GM12878 (cell line): ENCODE measurements at regions not wholly inside any gene's neighbourhood (a gene's known extent, or its start where the extent isn't known, plus 50 kb on each side); places are given as distances from the start of the nearest gene placed in this dataset.

Experiments used
- ATAC-seq: fragments of 200-7000 bp; cut with Tn5 transposase; 3 replicates; pipeline ENCODE4 v1.9.1; 2020; ENCODE audit warnings: mild to moderate bottlenecking, moderate library complexity
- BruUV-seq: library from RNA; stranded (reverse); fragments of 400-500 nt; replicated peaks from 2 replicates; lab custom pipeline; 2021; lab: Mats Ljungman, UMichigan
- CTCF ChIA-PET: fragments of 300-600 bp; sonication (Branson Sonifier 250); formaldehyde crosslinking; extraction: SDS; loops from one replicate; lab custom pipeline; 2021; ENCODE audit warnings: inconsistent platforms; lab: Yijun Ruan, JAX
- POLR2A ChIA-PET: fragments of 350-600 bp; formaldehyde crosslinking; extraction: SDS; loops from one replicate; lab custom pipeline; 2021; ENCODE audit warnings: inconsistent platforms; lab: Charles Lee
- RAD21 ChIA-PET: fragments of 300-600 bp; sonication (Branson Sonifier 250); formaldehyde crosslinking; loops from one replicate; lab custom pipeline; 2023; ENCODE audit warnings: antibody characterized with exemption; ENCODE audit not compliant: unreplicated experiment; lab: Charles Lee
- SMC1A ChIA-PET: fragments of 300-600 bp; sonication (Branson Sonifier 250); formaldehyde crosslinking; loops from one replicate; lab custom pipeline; 2023; ENCODE audit not compliant: unreplicated experiment, uncharacterized antibody; lab: Charles Lee
- DNase-seq: peaks from one replicate; pipeline ENCODE4 v3.0.0-alpha.2; 2011; ENCODE audit warnings: low read depth, low spot score
- FAIRE-seq: peaks from 3 replicates; lab custom pipeline; 2011; peaks lifted over from hg19 to GRCh38; lab: Jason Lieb, UNC
- H2AFZ ChIP-seq: 2 replicates; pipeline ENCODE4 v1.6.0; 2011; ENCODE audit warnings: low read depth, low read length, control low read depth; ENCODE audit not compliant: control insufficient read depth
- H3K27ac ChIP-seq: 2 replicates; pipeline ENCODE4 v1.5.1; 2011; ENCODE audit warnings: control low read depth; ENCODE audit not compliant: control insufficient read depth, insufficient read depth
- H3K27me3 ChIP-seq, 2 experiments: replicated peaks in 1 of 2; 2 replicates each; pipeline versions ENCODE4 v1.6.0 to v1.6.1; 2011; ENCODE audit warnings: low read length in 1 of 2; ENCODE audit not compliant: control insufficient read depth in 2 of 2, insufficient read depth in 2 of 2
- H3K36me3 ChIP-seq, 2 experiments: 2 replicates each; pipeline ENCODE4 v1.5.1; 2011; ENCODE audit warnings: low read length in 1 of 2; ENCODE audit not compliant: control insufficient read depth in 2 of 2, insufficient read depth in 2 of 2
- H3K4me1 ChIP-seq: 2 replicates; pipeline ENCODE4 v1.6.1; 2011; ENCODE audit warnings: mild to moderate bottlenecking, low read length, moderate library complexity, mixed read lengths; ENCODE audit not compliant: control insufficient read depth, insufficient read depth
- H3K4me2 ChIP-seq: 2 replicates; pipeline ENCODE4 v1.6.0; 2011; ENCODE audit warnings: control low read depth; ENCODE audit not compliant: control insufficient read depth, insufficient read depth
- H3K4me3 ChIP-seq: fragments of 200-600 bp; sonication (generic); 2 replicates; pipeline ENCODE4 v1.5.1; 2016
- H3K79me2 ChIP-seq: 2 replicates; pipeline ENCODE4 v1.6.0; 2011; ENCODE audit warnings: low read length; ENCODE audit not compliant: control insufficient read depth, insufficient read depth
- H3K9ac ChIP-seq: 2 replicates; pipeline ENCODE4 v1.8.0; 2011; ENCODE audit warnings: low read length, control low read depth, mixed read lengths; ENCODE audit not compliant: control insufficient read depth, insufficient read depth
- H3K9me3 ChIP-seq: replicated peaks from 3 replicates; pipeline ENCODE4 v1.5.1; 2011; ENCODE audit warnings: mild to moderate bottlenecking, low read length; ENCODE audit not compliant: control insufficient read depth, insufficient read depth
- H4K20me1 ChIP-seq: 2 replicates; pipeline ENCODE4 v1.6.0; 2011; ENCODE audit not compliant: control insufficient read depth, insufficient read depth
- BMI1 ChIP-seq: fragments of 450-650 bp; IDR thresholded peaks from 2 replicates; pipeline ENCODE4 v1.6.1; 2016; ENCODE audit warnings: mild to moderate bottlenecking, moderate library complexity, borderline replicate concordance
- GATAD2B ChIP-seq: fragments of 450-650 bp; conservative IDR thresholded peaks from 2 replicates; pipeline ENCODE4 v1.6.1; 2017; ENCODE audit warnings: low read depth, mild to moderate bottlenecking, moderate library complexity
- MTA2 ChIP-seq: fragments of 450-650 bp; IDR thresholded peaks from 2 replicates; pipeline ENCODE4 v1.6.1; 2016; ENCODE audit warnings: low read depth, mild to moderate bottlenecking, moderate library complexity
- MTA3 ChIP-seq: IDR thresholded peaks from 2 replicates; pipeline ENCODE4 v1.6.1; 2012; ENCODE audit warnings: low read length, inconsistent platforms, borderline replicate concordance
- POLR2A ChIP-seq: IDR thresholded peaks from 2 replicates; pipeline ENCODE4 v1.6.1; 2011; ENCODE audit warnings: low read depth, mild to moderate bottlenecking, low read length
- POU2F2 ChIP-seq: IDR thresholded peaks from 3 replicates; pipeline ENCODE4 v1.6.1; 2011; ENCODE audit warnings: low read depth, mild to moderate bottlenecking, low read length, borderline replicate concordance
- PRDM15 ChIP-seq: fragments of 450-650 bp; formaldehyde crosslinking; IDR thresholded peaks from 2 replicates; pipeline ENCODE4 v1.4.0; 2020; ENCODE audit warnings: mild to moderate bottlenecking, moderate library complexity
- RAD21 ChIP-seq: IDR thresholded peaks from 2 replicates; pipeline ENCODE4 v1.6.1; 2011; ENCODE audit warnings: mild to moderate bottlenecking, low read depth, low read length, moderate library complexity; ENCODE audit not compliant: insufficient read depth
- RAD51 ChIP-seq: fragments of 450-650 bp; IDR thresholded peaks from 2 replicates; pipeline ENCODE4 v1.6.1; 2016; ENCODE audit warnings: moderate library complexity, mild to moderate bottlenecking, inconsistent platforms
- TCF3 ChIP-seq: IDR thresholded peaks from 2 replicates; pipeline ENCODE4 v1.6.1; 2012; ENCODE audit warnings: low read depth, mild to moderate bottlenecking, low read length, borderline replicate concordance; ENCODE audit not compliant: insufficient read depth
- ZBTB4 ChIP-seq: fragments of 450-650 bp; formaldehyde crosslinking; IDR thresholded peaks from 2 replicates; pipeline ENCODE4 v1.4.0; 2022; ENCODE audit warnings: mild to moderate bottlenecking, moderate library complexity
- ZZZ3 ChIP-seq: IDR thresholded peaks from 2 replicates; pipeline ENCODE4 v1.6.1; 2011; ENCODE audit warnings: low read depth; ENCODE audit not compliant: control insufficient read depth, insufficient read length
- WGBS: methylation state at CpG from one replicate; pipeline ENCODE4 v1.1.6; 2016; ENCODE audit warnings: low lambda C conversion rate; ENCODE audit not compliant: insufficient replicate concordance, insufficient coverage; ENCODE audit errors: missing lambda C conversion rate; 5-methylcytosine and 5-hydroxymethylcytosine counted together
- in situ Hi-C: fragments of 300-500 bp; cut with MboI; formaldehyde crosslinking; loops from 9 replicates; pipeline ENCODE4 v1.14.3; 2018; ENCODE audit warnings: mixed read lengths
- intact Hi-C: fragments of 100-400 bp; cut with micrococcal nuclease; formaldehyde crosslinking; loops from one replicate; pipeline ENCODE4 v1.14.2; 2022; ENCODE audit not compliant: unreplicated experiment

- H3K27me3 ChIP-seq: no peaks in the 10 kb centered on the region
- in situ Hi-C loops: no loop called here
- H3K4me2 ChIP-seq: no peak overlapping the region
- ChIA-PET POLR2A (interaction anchor here (0.6 kb wide), 1 partner anchor 174 kb away, joined by 4 read pairs; no protein-coding TSS in a partner anchor), CTCF (interaction anchor here (1.2 kb wide), 1 partner anchor 21 kb away, joined by 3 read pairs; no protein-coding TSS in a partner anchor), RAD21 (no interaction called here), SMC1A (no interaction called here)
- FAIRE-seq: no peak
- no peak for DNase-seq
- no TSS peak for BruUV-seq
- no peaks in the 10 kb centered on the region for H3K4me1 ChIP-seq
- no peak for ATAC-seq
- no peak overlapping the region for H3K27ac ChIP-seq
- 78% methylated on average over 3 of the region's 3 CpGs for WGBS
- no peaks in the 10 kb centered on the region for H4K20me1 ChIP-seq
- intact Hi-C loops: no loop called here
- H3K9ac ChIP-seq: no peak overlapping the region
- no peak overlapping the region for H3K4me3 ChIP-seq
- H3K9me3 ChIP-seq: no peaks in the 10 kb centered on the region
- TF ChIP-seq MTA2 (no peak), RAD51 (no peak), TCF3 (no peak), POU2F2 (no peak), ZBTB4 (CRISPR knock-in tag) (no peak), ZZZ3 (no peak), MTA3 (no peak), BMI1 (no peak), POLR2A (no peak), GATAD2B (no peak), PRDM15 (CRISPR knock-in tag) (no peak), RAD21 (no peak)
- no peaks in the 10 kb centered on the region for H3K79me2 ChIP-seq
- H2AFZ ChIP-seq: no peak overlapping the region
- no peaks in the 10 kb centered on the region for H3K36me3 ChIP-seq
Measured at GRCh38 chr12:74043343-74043742, 494.3 kb upstream of the ATXN7L3B start.
